OCI-LY7 (cell line): ENCODE measurements at regions not wholly inside any gene's neighbourhood (a gene's known extent, or its start where the extent isn't known, plus 50 kb on each side); places are given as distances from the start of the nearest gene placed in this dataset.

Experiments used
- BruUV-seq: library from RNA; stranded (reverse); fragments of 400-500 nt; replicated peaks from 2 replicates; lab custom pipeline; 2021; lab: Mats Ljungman, UMichigan
- CTCF ChIA-PET: fragments of 300-600 bp; sonication (Branson Sonifier 250); formaldehyde crosslinking; loops from one replicate; lab custom pipeline; 2022; ENCODE audit warnings: antibody characterized with exemption; ENCODE audit not compliant: unreplicated experiment; lab: Charles Lee
- POLR2A ChIA-PET: fragments of 300-600 bp; sonication (Branson Sonifier 250); formaldehyde crosslinking; loops from one replicate; lab custom pipeline; 2022; ENCODE audit warnings: antibody characterized with exemption; lab: Charles Lee
- DNase-seq: peaks from one replicate; pipeline ENCODE4 v3.0.0-alpha.2; 2015; ENCODE audit warnings: low spot score
- H2AFZ ChIP-seq: fragments of 200-600 bp; sonication (generic), shearing (Covaris generic); 2 replicates; pipeline ENCODE4 v1.6.1; 2014; ENCODE audit warnings: mild to moderate bottlenecking, antibody characterized with exemption, low read length, moderate library complexity
- H3K27ac ChIP-seq: fragments of 200-600 bp; sonication (generic); 2 replicates; pipeline ENCODE4 v1.5.1; 2014; ENCODE audit warnings: mixed run types, low read depth, mild to moderate bottlenecking, moderate library complexity, low read length, inconsistent platforms; ENCODE audit not compliant: poor library complexity, severe bottlenecking
- H3K36me3 ChIP-seq: fragments of 200-600 bp; sonication (generic); 2 replicates; pipeline ENCODE4 v1.6.1; 2014; ENCODE audit warnings: mild to moderate bottlenecking, antibody characterized with exemption, low read length, moderate library complexity, mixed read lengths; ENCODE audit not compliant: insufficient read depth
- H3K4me1 ChIP-seq: fragments of 200-600 bp; sonication (generic); 2 replicates; pipeline ENCODE4 v1.5.1; 2014; ENCODE audit warnings: mild to moderate bottlenecking, low read length; ENCODE audit not compliant: insufficient read depth, poor library complexity, severe bottlenecking
- H3K4me2 ChIP-seq: fragments of 200-600 bp; sonication (generic); 2 replicates; pipeline ENCODE4 v1.6.1; 2014; ENCODE audit warnings: mild to moderate bottlenecking, low read length
- H3K4me3 ChIP-seq: fragments of 200-600 bp; sonication (generic); 2 replicates; pipeline ENCODE4 v1.5.1; 2014; ENCODE audit warnings: mild to moderate bottlenecking, low read depth, low read length; ENCODE audit not compliant: poor library complexity, severe bottlenecking
- H3K79me2 ChIP-seq: fragments of 200-600 bp; sonication (generic); 2 replicates; pipeline ENCODE4 v1.6.1; 2016; ENCODE audit warnings: low read depth, mild to moderate bottlenecking, low read length, moderate library complexity, mixed read lengths; ENCODE audit not compliant: insufficient read depth
- H3K9me2 ChIP-seq: fragments of 200-600 bp; sonication (generic); 2 replicates; pipeline ENCODE4 v1.6.1; 2016; ENCODE audit warnings: mild to moderate bottlenecking, low read length, mixed read lengths; ENCODE audit not compliant: insufficient read depth
- H3K9me3 ChIP-seq: fragments of 200-600 bp; sonication (generic); 2 replicates; pipeline ENCODE4 v1.6.1; 2014; ENCODE audit warnings: mild to moderate bottlenecking, mixed run types, low read length, mixed read lengths
- H4K20me1 ChIP-seq: fragments of 200-600 bp; sonication (generic); 2 replicates; pipeline ENCODE4 v1.6.1; 2014; ENCODE audit warnings: mild to moderate bottlenecking, antibody characterized with exemption, low read length, moderate library complexity, mixed read lengths; ENCODE audit not compliant: insufficient read depth
- EZH2phosphoT487 ChIP-seq: fragments of 200-600 bp; sonication (generic); IDR thresholded peaks from 2 replicates; pipeline ENCODE4 v1.6.1; 2018; ENCODE audit warnings: low read depth, borderline replicate concordance, mild to moderate bottlenecking, mixed run types, antibody characterized with exemption, low read length, moderate library complexity, mixed read lengths
- intact Hi-C: fragments of 100-400 bp; cut with micrococcal nuclease; formaldehyde crosslinking; loops from one replicate; pipeline ENCODE4 v1.10.0; 2022; ENCODE audit not compliant: unreplicated experiment
- TF ChIP-seq, protein P1 (sequence below): fragments of 200-600 bp; sonication (generic); conservative IDR thresholded peaks from 2 replicates; pipeline ENCODE4 v1.5.1; 2014; ENCODE audit warnings: mild to moderate bottlenecking, antibody characterized with exemption, low read length, moderate library complexity, mixed read lengths

DNA sequence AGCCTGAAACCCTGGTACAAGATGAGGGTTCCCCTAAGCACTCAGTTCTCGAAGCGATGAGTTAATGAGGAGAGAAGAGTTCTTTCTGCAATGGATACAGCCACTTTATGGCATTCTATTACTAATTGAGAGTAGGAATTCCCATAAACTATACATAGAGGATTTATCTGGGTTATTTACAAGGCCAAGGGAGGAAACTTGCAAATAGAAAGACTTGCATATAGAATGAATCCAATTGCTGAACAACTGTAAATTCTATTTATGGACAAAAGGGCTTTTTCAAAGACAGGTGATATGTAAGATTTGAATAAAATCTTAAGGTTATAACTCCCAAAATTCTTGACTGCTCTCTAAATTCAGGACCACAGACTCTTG is 182.2 kb downstream of the PPARGC1A start:
- no peaks in the 10 kb centered on the region for H3K9me2 ChIP-seq

DNA sequence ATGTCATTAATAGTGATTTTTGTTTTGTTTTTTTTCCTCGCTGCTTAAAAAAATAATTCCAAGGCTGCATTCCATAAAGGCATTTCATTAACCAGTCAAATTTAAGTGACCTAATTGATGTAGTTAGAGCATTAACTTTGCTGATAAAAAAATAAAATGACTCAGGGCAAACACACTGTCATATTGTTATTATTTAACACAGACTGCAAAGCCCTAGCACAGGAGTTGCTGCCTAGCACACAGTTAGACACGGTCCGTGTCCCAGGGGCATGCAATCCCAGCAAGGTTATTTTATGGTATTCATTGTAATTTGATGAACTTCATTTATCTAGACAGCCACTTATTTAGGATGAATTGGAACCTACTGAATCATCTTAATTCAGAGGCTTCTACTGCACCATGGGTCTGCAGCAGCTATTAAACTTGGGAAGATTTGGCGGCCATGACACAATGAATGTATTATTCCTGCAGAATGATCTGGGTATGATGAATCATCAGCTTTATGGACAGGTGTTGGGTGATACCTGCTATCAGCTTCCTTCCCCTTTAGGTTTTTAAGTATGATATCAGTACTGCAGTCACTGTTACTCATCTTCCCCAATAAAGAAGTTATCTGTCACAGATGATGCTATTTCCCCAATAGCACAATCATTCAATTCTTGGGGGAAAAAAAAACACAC is 182.7 kb downstream of the PPARGC1A start:
- H3K4me1 ChIP-seq, result no peaks in the 10 kb centered on the region
- POLR2A ChIA-PET, result no interaction called here
- intact Hi-C loops, result no loop called here
- no peaks in the 10 kb centered on the region for H3K9me3 ChIP-seq
- no peak overlapping the region for H2AFZ ChIP-seq
- CTCF ChIA-PET, result no interaction called here
- H3K79me2 ChIP-seq, result no peaks in the 10 kb centered on the region
- no peak overlapping the region for H3K27ac ChIP-seq
- DNase-seq, result no peak
- no peaks in the 10 kb centered on the region for H3K9me2 ChIP-seq
- TF ChIP-seq, protein P1, sequence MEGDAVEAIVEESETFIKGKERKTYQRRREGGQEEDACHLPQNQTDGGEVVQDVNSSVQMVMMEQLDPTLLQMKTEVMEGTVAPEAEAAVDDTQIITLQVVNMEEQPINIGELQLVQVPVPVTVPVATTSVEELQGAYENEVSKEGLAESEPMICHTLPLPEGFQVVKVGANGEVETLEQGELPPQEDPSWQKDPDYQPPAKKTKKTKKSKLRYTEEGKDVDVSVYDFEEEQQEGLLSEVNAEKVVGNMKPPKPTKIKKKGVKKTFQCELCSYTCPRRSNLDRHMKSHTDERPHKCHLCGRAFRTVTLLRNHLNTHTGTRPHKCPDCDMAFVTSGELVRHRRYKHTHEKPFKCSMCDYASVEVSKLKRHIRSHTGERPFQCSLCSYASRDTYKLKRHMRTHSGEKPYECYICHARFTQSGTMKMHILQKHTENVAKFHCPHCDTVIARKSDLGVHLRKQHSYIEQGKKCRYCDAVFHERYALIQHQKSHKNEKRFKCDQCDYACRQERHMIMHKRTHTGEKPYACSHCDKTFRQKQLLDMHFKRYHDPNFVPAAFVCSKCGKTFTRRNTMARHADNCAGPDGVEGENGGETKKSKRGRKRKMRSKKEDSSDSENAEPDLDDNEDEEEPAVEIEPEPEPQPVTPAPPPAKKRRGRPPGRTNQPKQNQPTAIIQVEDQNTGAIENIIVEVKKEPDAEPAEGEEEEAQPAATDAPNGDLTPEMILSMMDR, result no peak
- no peak for TF ChIP-seq EZH2phosphoT487
- H3K4me2 ChIP-seq, result no peak overlapping the region
- H3K4me3 ChIP-seq, result no peak overlapping the region
- H3K36me3 ChIP-seq, result no peaks in the 10 kb centered on the region
- BruUV-seq, result no TSS peak
- H4K20me1 ChIP-seq, result no peaks in the 10 kb centered on the region

More for the DNA sequence above, 182.2 kb downstream of the PPARGC1A start:
- intact Hi-C loops, result no loop called here
- TF ChIP-seq EZH2phosphoT487, result no peak
- TF ChIP-seq, protein P1, result no peak
- ChIA-PET CTCF (no interaction called here), POLR2A (no interaction called here)
- no peak overlapping the region for H3K4me3 ChIP-seq
- no peak overlapping the region for H2AFZ ChIP-seq
- BruUV-seq, result no TSS peak
- H3K4me2 ChIP-seq, result no peak overlapping the region
- no peaks in the 10 kb centered on the region for H3K36me3 ChIP-seq
- no peaks in the 10 kb centered on the region for H4K20me1 ChIP-seq
- H3K27ac ChIP-seq, result no peak overlapping the region
- no peaks in the 10 kb centered on the region for H3K79me2 ChIP-seq
- DNase-seq, result no peak
- H3K4me1 ChIP-seq, result no peaks in the 10 kb centered on the region
- no peaks in the 10 kb centered on the region for H3K9me3 ChIP-seq

DNA sequence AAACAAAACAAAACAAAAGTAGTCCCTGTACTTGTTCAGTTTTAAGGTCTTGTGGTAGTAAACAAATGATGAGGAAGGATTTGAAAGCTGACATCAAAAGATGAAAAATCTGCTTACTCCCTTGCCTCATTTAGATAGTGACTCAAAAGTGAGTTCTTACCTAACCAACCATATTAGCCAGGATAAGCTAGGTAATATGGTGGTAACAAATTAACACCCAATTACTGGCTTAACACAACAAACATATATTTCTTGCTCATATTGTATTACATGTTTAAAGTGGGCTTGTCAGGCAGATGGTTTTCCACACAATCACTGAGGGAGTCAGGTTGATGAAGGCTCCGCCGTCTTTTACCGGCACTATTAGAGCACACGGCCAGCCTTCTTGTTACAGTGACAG is 189.7 kb downstream of the PPARGC1A start:
- ChIA-PET CTCF (no interaction called here), POLR2A (no interaction called here)
- Histone ChIP-seq H3K9me2 (no peaks in the 10 kb centered on the region), H3K79me2 (no peaks in the 10 kb centered on the region), H4K20me1 (no peaks in the 10 kb centered on the region), H3K4me3 (no peak overlapping the region), H3K4me1 (no peaks in the 10 kb centered on the region), H3K9me3 (no peaks in the 10 kb centered on the region), H3K27ac (no peak overlapping the region), H2AFZ (no peak overlapping the region), H3K36me3 (no peaks in the 10 kb centered on the region), H3K4me2 (no peak overlapping the region)
- DNase-seq, result no peak
- BruUV-seq, result no TSS peak
- intact Hi-C loops, result no loop called here
- no peak for TF ChIP-seq EZH2phosphoT487
- TF ChIP-seq, protein P1, result no peak
